Neural cell (in vitro differentiated cells): ENCODE measurements at regions not wholly inside any gene's neighbourhood (a gene's known extent, or its start where the extent isn't known, plus 50 kb on each side); places are given as distances from the start of the nearest gene placed in this dataset.

Experiments used
- CTCF ChIP-seq: fragments of 450-650 bp; IDR thresholded peaks from 2 replicates; pipeline ENCODE4 v1.5.1; 2014; ENCODE audit warnings: antibody characterized with exemption, mild to moderate bottlenecking, moderate library complexity; ENCODE audit not compliant: poor library complexity, severe bottlenecking
- EP300 ChIP-seq: fragments of 450-650 bp; conservative IDR thresholded peaks from 2 replicates; pipeline ENCODE4 v1.6.1; 2014; ENCODE audit warnings: antibody characterized with exemption, mild to moderate bottlenecking, moderate library complexity; ENCODE audit not compliant: poor library complexity, severe bottlenecking
- EZH2 ChIP-seq: fragments of 200-600, 300-800 bp; shearing (Covaris generic), sonication (generic); IDR thresholded peaks from 2 replicates; pipeline ENCODE4 v1.6.1; 2014; ENCODE audit warnings: antibody characterized with exemption, low read length, borderline replicate concordance, mild to moderate bottlenecking; ENCODE audit not compliant: insufficient read depth, poor library complexity, severe bottlenecking
- MXI1 ChIP-seq: fragments of 450-650 bp; conservative IDR thresholded peaks from 2 replicates; pipeline ENCODE4 v1.6.1; 2014; ENCODE audit warnings: antibody characterized with exemption, mild to moderate bottlenecking; ENCODE audit not compliant: poor library complexity, severe bottlenecking
- POLR2AphosphoS5 ChIP-seq: IDR thresholded peaks from 2 replicates; pipeline ENCODE4 v1.6.1; 2012
- REST ChIP-seq: IDR thresholded peaks from 2 replicates; pipeline ENCODE4 v1.6.1; 2012; ENCODE audit warnings: borderline replicate concordance
- SMC3 ChIP-seq: fragments of 450-650 bp; conservative IDR thresholded peaks from 2 replicates; pipeline ENCODE4 v1.6.1; 2014; ENCODE audit warnings: antibody characterized with exemption, mild to moderate bottlenecking, moderate library complexity; ENCODE audit not compliant: poor library complexity
- TAF1 ChIP-seq: IDR thresholded peaks from 2 replicates; pipeline ENCODE4 v1.6.1; 2012; ENCODE audit warnings: low read depth

GRCh38 chr16:27670071-27670810 lies 120.3 kb downstream of the KATNIP start:
- TF ChIP-seq EP300, result no peak
- TF ChIP-seq CTCF, result no peak
- no peak for TF ChIP-seq POLR2AphosphoS5
- TF ChIP-seq SMC3, result no peak
- no peak for TF ChIP-seq REST
- TF ChIP-seq EZH2, result no peak
- TF ChIP-seq TAF1, result no peak
- no peak for TF ChIP-seq MXI1
